Right renal pelvis (tissue), 4 donors: ENCODE measurements at regions not wholly inside any gene's neighbourhood (a gene's known extent, or its start where the extent isn't known, plus 50 kb on each side); places are given as distances from the start of the nearest gene placed in this dataset.
"Not testable (repeated sequence)": the region's sequence is repeated elsewhere in the genome, so short reads cannot be mapped to it uniquely, and the experiment has no call there.

Source experiments
- DNase-seq, 4 donors: peaks; one replicate each; pipeline ENCODE4 v3.0.0-alpha.2; 2013; ENCODE audit warnings: low read depth in 4 of 4, low spot score in 3 of 4, missing footprints in 1 of 4

- no peak for DNase-seq
Measured at GRCh38 chr11:101835506-101836063, 79.2 kb upstream of the CEP126 start.

- DNase-seq, result not testable (repeated sequence)
Measured at GRCh38 chr11:101830475-101830874, 84.3 kb upstream of the CEP126 start.

GRCh38 chr11:101825531-101825930, 89.3 kb upstream of the CEP126 start:
- no peak for DNase-seq

GRCh38 chr11:101817581-101817980, 97.2 kb upstream of the CEP126 start:
- no peak for DNase-seq

- DNase-seq, result no peak
Measured at GRCh38 chr11:101816613-101817012, 98.2 kb upstream of the CEP126 start.

- DNase-seq, result no peak
Measured at GRCh38 chr11:101812546-101812945, 102.3 kb upstream of the CEP126 start.

- no peak for DNase-seq
Measured at GRCh38 chr11:101810546-101810945, 104.3 kb upstream of the CEP126 start.

GRCh38 chr11:101807531-101807930, 107.3 kb upstream of the CEP126 start:
- DNase-seq, result no peak

- DNase-seq, result no peak
Measured at GRCh38 chr11:101803651-101804050, 111.2 kb upstream of the CEP126 start.

- DNase-seq, result no peak
Measured at GRCh38 chr11:101797335-101797734, 117.5 kb upstream of the CEP126 start.

- DNase-seq, result no peak
Measured at GRCh38 chr11:101792814-101793213, 122.0 kb upstream of the CEP126 start.

- no peak for DNase-seq
Measured at GRCh38 chr11:101786916-101787315, 127.9 kb upstream of the CEP126 start.

GRCh38 chr11:101786421-101786820, 128.4 kb upstream of the CEP126 start:
- no peak for DNase-seq

- DNase-seq, result not testable (repeated sequence)
Measured at GRCh38 chr11:101779167-101779566, 135.6 kb upstream of the CEP126 start.

GRCh38 chr11:101777476-101777875, 137.3 kb upstream of the CEP126 start:
- DNase-seq, result no peak

- no peak for DNase-seq
Measured at GRCh38 chr11:101775033-101775432, 139.8 kb upstream of the CEP126 start.

- no peak for DNase-seq
Measured at GRCh38 chr11:101770648-101771047, 144.2 kb upstream of the CEP126 start.

GRCh38 chr11:101765932-101766331, 148.9 kb upstream of the CEP126 start:
- no peak for DNase-seq

GRCh38 chr11:101759771-101760450, 154.9 kb upstream of the CEP126 start:
- DNase-seq, result no peak

GRCh38 chr11:101757741-101758140, 157.1 kb upstream of the CEP126 start:
- no peak for DNase-seq

- DNase-seq, result no peak
Measured at GRCh38 chr11:101748572-101749344, 165.0 kb upstream of the TRPC6 start.

- DNase-seq, result no peak
Measured at GRCh38 chr11:101745756-101746155, 161.9 kb upstream of the TRPC6 start.
